ENCODE measurements at regions not wholly inside any gene's neighbourhood (a gene's known extent, or its start where the extent isn't known, plus 50 kb on each side); places are given as distances from the start of the nearest gene placed in this dataset.

DNA sequence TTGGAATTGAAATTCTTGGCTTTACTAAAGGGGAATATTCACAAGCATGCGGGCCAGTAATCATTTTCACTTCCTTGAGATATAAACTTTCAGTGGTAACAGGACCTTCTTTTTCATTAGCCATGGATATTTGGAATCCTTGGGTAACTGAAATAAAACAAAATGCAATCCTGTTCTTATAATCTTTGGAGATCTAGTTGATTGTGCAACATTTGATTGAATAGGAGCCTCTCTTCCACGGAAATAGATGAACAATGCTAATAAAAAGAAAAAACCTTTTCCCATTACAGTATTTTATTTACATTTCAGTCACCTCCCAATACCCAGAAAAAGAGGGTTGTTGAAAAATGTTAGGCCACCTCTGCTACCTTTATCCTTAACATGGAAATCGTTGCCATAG lies 225.6 kb downstream of the MAP2K6 start:
- Histone ChIP-seq H3K27ac (ENCODE audit: low read depth in 2 of 2, low read length in 1 of 2) (no peak overlapping the region), H3F3A (replicated peaks; ENCODE audit: insufficient read depth) (no peaks in the 10 kb centered on the region), H3K4me2 (no peak overlapping the region), H3K27me3 (ENCODE audit: insufficient read depth) (no peaks in the 10 kb centered on the region), H3K9ac (no peak overlapping the region), H3K4me1 (ENCODE audit: control insufficient read depth in 1 of 2, insufficient read depth in 2 of 2, low read depth in 1 of 2, low read length in 1 of 2) (peaks cover 0 to 6% of the 10 kb centered on the region in 2 experiments; a peak in 1 of 4 replicates), H3K9me3 (no peaks in the 10 kb centered on the region), H4K20me1 (ENCODE audit: insufficient read depth) (no peaks in the 10 kb centered on the region), H2AFZ (ENCODE audit: low read depth) (no peak overlapping the region), H3K79me2 (ENCODE audit: insufficient read depth) (no peaks in the 10 kb centered on the region), H3K9me2 (no peaks in the 10 kb centered on the region), H3K4me3 (ENCODE audit: low read depth in 2 of 2, low read length in 1 of 2) (no peak overlapping the region), H3K36me3 (replicated peaks in 1 of 2; ENCODE audit: control insufficient read depth in 1 of 2, insufficient read depth in 2 of 2, low read length in 1 of 2) (no peaks in the 10 kb centered on the region)
- no peak for DNase-seq
- POLR2A ChIA-PET: no interaction called here
- TF ChIP-seq RFX5 (IDR thresholded peaks at IDR 0.05; ENCODE audit: low read length): no peak
- no peak for TF ChIP-seq RAD21 (IDR thresholded peaks at IDR 0.05; ENCODE audit: low read length)
- TF ChIP-seq TEAD4 (IDR thresholded peaks at IDR 0.05; ENCODE audit: borderline replicate concordance, insufficient read depth): no peak
- TF ChIP-seq, protein P1, sequence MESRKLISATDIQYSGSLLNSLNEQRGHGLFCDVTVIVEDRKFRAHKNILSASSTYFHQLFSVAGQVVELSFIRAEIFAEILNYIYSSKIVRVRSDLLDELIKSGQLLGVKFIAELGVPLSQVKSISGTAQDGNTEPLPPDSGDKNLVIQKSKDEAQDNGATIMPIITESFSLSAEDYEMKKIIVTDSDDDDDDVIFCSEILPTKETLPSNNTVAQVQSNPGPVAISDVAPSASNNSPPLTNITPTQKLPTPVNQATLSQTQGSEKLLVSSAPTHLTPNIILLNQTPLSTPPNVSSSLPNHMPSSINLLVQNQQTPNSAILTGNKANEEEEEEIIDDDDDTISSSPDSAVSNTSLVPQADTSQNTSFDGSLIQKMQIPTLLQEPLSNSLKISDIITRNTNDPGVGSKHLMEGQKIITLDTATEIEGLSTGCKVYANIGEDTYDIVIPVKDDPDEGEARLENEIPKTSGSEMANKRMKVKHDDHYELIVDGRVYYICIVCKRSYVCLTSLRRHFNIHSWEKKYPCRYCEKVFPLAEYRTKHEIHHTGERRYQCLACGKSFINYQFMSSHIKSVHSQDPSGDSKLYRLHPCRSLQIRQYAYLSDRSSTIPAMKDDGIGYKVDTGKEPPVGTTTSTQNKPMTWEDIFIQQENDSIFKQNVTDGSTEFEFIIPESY (IDR thresholded peaks at IDR 0.05; ENCODE audit: borderline replicate concordance, low read depth): no peak
- no peak for TF ChIP-seq RCOR1 (IDR thresholded peaks at IDR 0.05; ENCODE audit: low read length)
- WGBS (ENCODE audit: low lambda C conversion rate): 43% methylated on average over 3 of the region's 3 CpGs
- CTCF ChIA-PET: interaction anchor here (1.2 kb wide), 1 partner anchor 31 kb away, joined by 3 read pairs; no protein-coding TSS in a partner anchor

DNA sequence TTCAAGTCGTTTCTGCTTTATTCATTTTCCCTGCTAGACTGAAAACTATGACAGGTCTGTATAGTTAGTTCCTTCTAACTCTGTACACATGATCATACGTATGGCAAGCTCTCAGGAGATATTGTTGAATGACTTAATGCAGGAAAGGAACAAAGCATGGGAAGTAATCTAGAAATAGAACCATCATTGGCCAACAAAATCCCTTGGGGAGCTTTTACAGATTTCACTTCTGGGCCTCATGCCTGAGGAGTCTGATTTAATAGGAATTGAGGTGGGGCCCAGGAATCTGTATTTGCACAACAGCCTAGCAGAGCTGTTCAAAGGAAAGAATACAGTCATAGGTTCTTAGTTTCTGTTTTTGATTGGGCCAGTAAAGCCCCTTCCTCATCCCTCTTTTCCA lies 229.2 kb downstream of the MAP2K6 start:
- WGBS (ENCODE audit: low lambda C conversion rate): 50% methylated on average over 2 of the region's 2 CpGs
- Histone ChIP-seq H3K27me3 (ENCODE audit: insufficient read depth) (no peaks in the 10 kb centered on the region), H3K4me3 (ENCODE audit: low read depth in 2 of 2, low read length in 1 of 2) (no peak overlapping the region), H3K9ac (no peak overlapping the region), H3K79me2 (ENCODE audit: insufficient read depth) (no peaks in the 10 kb centered on the region), H2AFZ (ENCODE audit: low read depth) (no peak overlapping the region), H4K20me1 (ENCODE audit: insufficient read depth) (no peaks in the 10 kb centered on the region), H3K36me3 (replicated peaks in 1 of 2; ENCODE audit: control insufficient read depth in 1 of 2, insufficient read depth in 2 of 2, low read length in 1 of 2) (no peaks in the 10 kb centered on the region), H3K4me1 (ENCODE audit: control insufficient read depth in 1 of 2, insufficient read depth in 2 of 2, low read depth in 1 of 2, low read length in 1 of 2) (no peaks in the 10 kb centered on the region; a peak in 1 of 4 replicates), H3K9me2 (no peaks in the 10 kb centered on the region), H3K9me3 (no peaks in the 10 kb centered on the region), H3K4me2 (no peak overlapping the region), H3K27ac (ENCODE audit: low read depth in 2 of 2, low read length in 1 of 2) (no peak overlapping the region), H3F3A (replicated peaks; ENCODE audit: insufficient read depth) (no peaks in the 10 kb centered on the region)
- ChIA-PET CTCF (interaction anchor here (0.8 to 1.0 kb wide), 3 partner anchors 34 to 75 kb away, joined by 3 read pairs; no protein-coding TSS in a partner anchor), POLR2A (no interaction called here)
- TF ChIP-seq, protein P2, sequence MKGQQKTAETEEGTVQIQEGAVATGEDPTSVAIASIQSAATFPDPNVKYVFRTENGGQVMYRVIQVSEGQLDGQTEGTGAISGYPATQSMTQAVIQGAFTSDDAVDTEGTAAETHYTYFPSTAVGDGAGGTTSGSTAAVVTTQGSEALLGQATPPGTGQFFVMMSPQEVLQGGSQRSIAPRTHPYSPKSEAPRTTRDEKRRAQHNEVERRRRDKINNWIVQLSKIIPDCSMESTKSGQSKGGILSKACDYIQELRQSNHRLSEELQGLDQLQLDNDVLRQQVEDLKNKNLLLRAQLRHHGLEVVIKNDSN (IDR thresholded peaks at IDR 0.05; ENCODE audit: borderline replicate concordance, low read depth): no peak
- TF ChIP-seq, protein P3, sequence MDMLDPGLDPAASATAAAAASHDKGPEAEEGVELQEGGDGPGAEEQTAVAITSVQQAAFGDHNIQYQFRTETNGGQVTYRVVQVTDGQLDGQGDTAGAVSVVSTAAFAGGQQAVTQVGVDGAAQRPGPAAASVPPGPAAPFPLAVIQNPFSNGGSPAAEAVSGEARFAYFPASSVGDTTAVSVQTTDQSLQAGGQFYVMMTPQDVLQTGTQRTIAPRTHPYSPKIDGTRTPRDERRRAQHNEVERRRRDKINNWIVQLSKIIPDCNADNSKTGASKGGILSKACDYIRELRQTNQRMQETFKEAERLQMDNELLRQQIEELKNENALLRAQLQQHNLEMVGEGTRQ (IDR thresholded peaks at IDR 0.05; ENCODE audit: borderline replicate concordance, low read depth, low read length): no peak
- TF ChIP-seq MXI1 (IDR thresholded peaks at IDR 0.05; ENCODE audit: low read depth, low read length) (no peak), TCF12 (IDR thresholded peaks at IDR 0.05) (no peak), MEF2A (IDR thresholded peaks at IDR 0.05; ENCODE audit: borderline replicate concordance, low read depth) (no peak), GABPA (IDR thresholded peaks at IDR 0.05; ENCODE audit: low read depth) (no peak), TAF1 (IDR thresholded peaks at IDR 0.05; ENCODE audit: borderline replicate concordance, low read depth, low read length) (no peak), FOXM1 (IDR thresholded peaks at IDR 0.05; ENCODE audit: low read depth) (no peak)
- TF ChIP-seq, protein P4, sequence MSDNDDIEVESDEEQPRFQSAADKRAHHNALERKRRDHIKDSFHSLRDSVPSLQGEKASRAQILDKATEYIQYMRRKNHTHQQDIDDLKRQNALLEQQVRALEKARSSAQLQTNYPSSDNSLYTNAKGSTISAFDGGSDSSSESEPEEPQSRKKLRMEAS (IDR thresholded peaks at IDR 0.05; ENCODE audit: low read depth): no peak
- no peak for DNase-seq

Data from SK-N-SH (cell line).